GM21723 (cell line): ENCODE measurements at regions not wholly inside any gene's neighbourhood (a gene's known extent, or its start where the extent isn't known, plus 50 kb on each side); places are given as distances from the start of the nearest gene placed in this dataset.
"Not testable (repeated sequence)": the region's sequence is repeated elsewhere in the genome, so short reads cannot be mapped to it uniquely, and the experiment has no call there.

Experiments
- ATAC-seq: cut with Tn5 transposase; IDR thresholded peaks from one replicate; pipeline ENCODE4 v1.9.1; 2021; ENCODE audit warnings: mild to moderate bottlenecking, moderate library complexity; ENCODE audit not compliant: unreplicated experiment

GRCh38 chr4:97300561-97300960 lies 842.7 kb downstream of the STPG2 start:
- no peak for ATAC-seq

- no peak for ATAC-seq
Measured at GRCh38 chr4:97305351-97305750, 837.9 kb downstream of the STPG2 start.

GRCh38 chr4:97309121-97309520 lies 834.2 kb downstream of the STPG2 start:
- no peak for ATAC-seq

GRCh38 chr4:97317201-97317600 lies 826.1 kb downstream of the STPG2 start:
- no peak for ATAC-seq

- ATAC-seq: no peak
Measured at GRCh38 chr4:97317671-97318070, 825.6 kb downstream of the STPG2 start.

- ATAC-seq: not testable (repeated sequence)
Measured at GRCh38 chr4:97325751-97326150, 817.5 kb downstream of the STPG2 start.

GRCh38 chr4:97330917-97331316 lies 812.4 kb downstream of the STPG2 start:
- ATAC-seq: no peak

GRCh38 chr4:97334348-97334747 lies 808.9 kb downstream of the STPG2 start:
- no peak for ATAC-seq

GRCh38 chr4:97349468-97350186 lies 793.6 kb downstream of the STPG2 start:
- ATAC-seq: no peak

- ATAC-seq: no peak
Measured at GRCh38 chr4:97353876-97354275, 789.4 kb downstream of the STPG2 start.

- ATAC-seq: no peak
Measured at GRCh38 chr4:97359826-97360225, 783.5 kb downstream of the STPG2 start.

- ATAC-seq: no peak
Measured at GRCh38 chr4:97360733-97361132, 782.5 kb downstream of the STPG2 start.

- ATAC-seq: no peak
Measured at GRCh38 chr4:97367878-97368277, 775.4 kb downstream of the STPG2 start.

GRCh38 chr4:97370568-97370967 lies 772.7 kb downstream of the STPG2 start:
- ATAC-seq: no peak

- no peak for ATAC-seq
Measured at GRCh38 chr4:97374526-97374925, 768.8 kb downstream of the STPG2 start.

- no peak for ATAC-seq
Measured at GRCh38 chr4:97386969-97387368, 756.3 kb downstream of the STPG2 start.

GRCh38 chr4:97394653-97395052 lies 748.6 kb downstream of the STPG2 start:
- ATAC-seq: no peak

- ATAC-seq: no peak
Measured at GRCh38 chr4:97396097-97396496, 747.2 kb downstream of the STPG2 start.

GRCh38 chr4:97396605-97397004 lies 746.7 kb downstream of the STPG2 start:
- ATAC-seq: no peak

- no peak for ATAC-seq
Measured at GRCh38 chr4:97404876-97405523, 738.3 kb downstream of the STPG2 start.

- no peak for ATAC-seq
Measured at GRCh38 chr4:97411356-97411755, 731.9 kb downstream of the STPG2 start.

GRCh38 chr4:97412331-97412730 lies 730.9 kb downstream of the STPG2 start:
- ATAC-seq: no peak

- no peak for ATAC-seq
Measured at GRCh38 chr4:97414161-97414560, 729.1 kb downstream of the STPG2 start.
